GM11168 (cell line): ENCODE measurements at regions not wholly inside any gene's neighbourhood (a gene's known extent, or its start where the extent isn't known, plus 50 kb on each side); places are given as distances from the start of the nearest gene placed in this dataset.

Experiments
- in situ Hi-C: fragments of 300-500 bp; cut with MboI; formaldehyde crosslinking; loops from one replicate; pipeline ENCODE4 v1.12.0; 2022; ENCODE audit warnings: low sequenced_read_pairs; ENCODE audit not compliant: unreplicated experiment

DNA sequence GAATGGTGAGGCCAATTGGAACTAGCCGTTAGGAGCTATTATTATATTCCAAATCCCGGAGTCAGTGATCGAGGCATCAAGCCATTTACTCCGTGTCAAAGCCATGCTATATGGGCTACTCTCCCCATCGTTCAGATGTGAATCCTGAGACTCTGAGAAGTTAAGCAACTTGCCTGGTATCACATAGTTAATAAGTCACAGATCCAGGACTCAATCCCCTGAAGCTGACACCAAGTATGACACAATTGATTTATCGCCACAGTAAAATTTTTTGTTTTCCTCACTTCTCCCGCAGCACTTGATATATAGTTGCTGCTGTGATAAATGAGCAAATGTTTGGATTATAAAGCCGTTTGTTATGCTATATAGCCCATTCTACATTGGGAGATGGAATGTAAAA is 50.8 kb upstream of the TSHZ2 start:
- in situ Hi-C loops: no loop called here

DNA sequence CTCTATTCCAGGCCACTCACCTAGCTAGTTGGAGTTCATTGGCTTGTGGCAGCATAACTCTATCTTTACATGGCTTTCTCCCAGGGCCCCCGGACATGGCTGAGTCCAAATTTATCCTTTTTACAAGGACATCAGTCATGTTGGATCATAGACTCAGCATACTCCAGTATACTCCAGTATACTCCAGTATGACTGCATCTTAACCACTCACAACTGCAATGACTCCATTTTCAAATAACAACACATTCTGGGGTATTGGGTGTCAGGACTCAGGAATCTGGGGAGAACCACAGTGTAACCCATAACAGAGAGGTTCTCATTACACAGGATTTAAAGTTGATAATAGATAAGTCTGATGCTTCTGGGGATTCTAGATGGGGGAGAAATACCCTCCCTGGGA is 53.8 kb upstream of the TSHZ2 start:
- in situ Hi-C loops: no loop called here

DNA sequence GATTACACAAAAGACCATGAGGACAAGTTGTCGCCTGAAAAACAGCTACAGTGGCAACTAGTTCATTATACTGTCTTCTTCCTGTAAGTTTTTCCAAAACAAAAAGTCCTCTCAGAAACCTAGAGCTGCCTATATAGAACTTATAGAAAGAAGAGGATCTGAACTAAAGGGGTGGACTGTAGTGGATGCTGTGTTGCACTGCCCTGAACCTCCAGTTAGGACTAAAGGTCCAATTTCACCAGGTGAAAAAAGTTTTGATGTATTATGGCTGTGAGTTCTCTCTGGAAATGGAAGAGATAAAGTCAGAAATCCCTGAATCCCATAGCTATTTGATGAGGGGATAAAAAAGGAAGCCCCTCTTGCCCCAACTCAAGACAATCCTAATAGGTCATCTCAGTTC is 56.6 kb upstream of the TSHZ2 start:
- in situ Hi-C loops: no loop called here

DNA sequence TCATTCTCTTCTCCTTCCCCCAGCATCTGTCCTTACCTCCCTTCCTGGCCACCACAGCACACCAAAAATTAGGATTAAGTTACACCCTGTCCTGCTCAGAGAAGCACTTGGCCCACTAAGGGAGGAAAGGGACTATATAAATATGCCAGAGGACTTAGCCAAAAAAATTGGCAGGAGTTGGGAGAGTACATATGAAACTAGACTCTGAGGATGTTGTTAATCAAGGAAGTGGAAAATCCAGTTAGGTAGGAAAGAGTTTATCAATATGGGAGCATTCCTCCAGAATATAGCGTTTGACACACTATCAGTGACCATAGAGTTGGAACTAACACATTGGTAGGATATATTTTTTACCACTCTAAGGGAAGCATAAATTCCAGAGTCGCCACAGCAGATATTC is 57.3 kb upstream of the TSHZ2 start:
- in situ Hi-C loops: no loop called here

DNA sequence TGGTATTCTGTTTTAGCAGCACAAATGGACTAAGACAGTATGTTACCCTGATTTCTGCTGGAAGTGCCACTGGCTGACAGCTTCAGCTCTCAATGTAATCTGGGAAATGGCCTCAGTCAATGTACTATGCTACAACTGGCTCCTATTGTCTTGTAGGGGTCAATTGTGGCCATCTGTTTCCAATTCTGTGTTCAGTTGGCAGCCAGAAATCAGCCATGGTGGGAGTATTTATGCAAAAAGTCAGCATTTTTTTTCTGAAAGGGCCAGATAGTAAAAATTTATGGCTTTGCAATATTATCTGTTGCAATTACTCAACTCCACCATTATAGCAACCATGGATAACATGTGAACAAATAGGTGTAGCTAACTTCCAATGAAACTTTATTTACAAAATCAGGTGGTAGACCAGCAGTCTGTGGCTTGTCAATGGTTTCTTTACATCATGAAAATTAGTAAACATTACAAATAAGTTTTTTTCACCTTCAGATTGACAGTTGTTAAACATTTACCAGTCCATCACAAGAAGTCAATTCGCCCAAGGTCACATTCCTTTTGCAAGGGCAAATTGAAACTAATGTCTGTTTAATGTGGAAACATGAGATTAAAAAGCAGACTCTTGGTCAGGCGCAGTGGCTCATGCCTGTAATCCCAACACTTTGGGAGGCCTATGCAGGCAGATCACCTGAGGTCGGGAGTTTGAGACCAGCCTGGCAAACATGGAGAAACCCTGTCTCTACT is 58.3 kb upstream of the TSHZ2 start:
- in situ Hi-C loops: no loop called here

DNA sequence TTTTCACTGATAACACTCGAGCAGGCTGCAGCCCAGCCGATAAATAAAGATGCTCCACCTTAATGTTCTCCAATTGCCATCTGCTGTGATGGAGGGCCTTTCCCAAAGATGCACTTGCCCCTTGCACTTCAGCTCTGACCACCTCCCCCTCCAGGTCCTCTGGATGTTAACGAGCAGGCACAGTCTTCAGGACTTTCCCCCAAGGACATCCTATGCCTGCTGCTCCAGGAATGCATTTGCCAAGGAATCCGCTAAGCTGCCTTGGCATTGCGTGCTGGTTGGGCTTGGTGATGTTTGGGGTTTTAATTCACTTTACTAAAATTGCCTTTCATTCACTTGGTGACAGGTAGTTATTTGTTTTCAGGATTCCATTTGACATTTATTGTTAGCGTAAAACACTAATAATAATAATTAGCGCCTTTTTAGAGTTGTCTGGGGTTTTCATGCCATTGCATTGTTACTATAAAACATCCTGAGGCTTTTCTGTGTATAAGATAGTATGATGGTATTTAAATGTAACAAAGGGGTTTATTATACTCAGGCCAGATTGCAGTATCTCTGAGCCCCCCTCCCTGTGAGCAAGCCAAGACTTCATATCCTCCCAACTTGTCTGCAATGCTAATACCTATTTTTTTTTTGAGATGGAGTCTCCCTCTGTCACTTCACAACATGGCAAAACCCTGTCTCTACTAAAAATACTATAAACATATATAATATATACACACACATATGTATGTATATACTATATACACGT is 66.7 kb upstream of the TSHZ2 start:
- in situ Hi-C loops: no loop called here

DNA sequence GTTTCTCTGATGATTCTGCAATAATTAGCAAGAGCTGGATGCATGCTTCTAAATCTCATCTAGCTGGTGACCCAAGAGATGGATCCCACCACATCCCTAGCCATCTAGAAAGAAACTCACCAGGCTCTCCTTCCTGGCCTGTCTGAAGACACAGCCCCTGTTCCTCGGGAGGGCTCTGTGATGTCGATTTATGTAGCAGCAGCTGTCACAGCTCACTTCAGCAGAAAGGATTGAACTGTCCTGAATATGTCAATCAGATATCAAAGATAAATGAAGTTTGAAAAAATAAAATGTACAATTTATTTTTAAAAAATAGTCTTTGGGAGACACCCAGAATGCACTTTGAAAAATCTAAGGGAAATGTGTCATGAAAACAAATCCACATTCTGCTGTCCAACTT is 67.3 kb upstream of the TSHZ2 start:
- in situ Hi-C loops: no loop called here

DNA sequence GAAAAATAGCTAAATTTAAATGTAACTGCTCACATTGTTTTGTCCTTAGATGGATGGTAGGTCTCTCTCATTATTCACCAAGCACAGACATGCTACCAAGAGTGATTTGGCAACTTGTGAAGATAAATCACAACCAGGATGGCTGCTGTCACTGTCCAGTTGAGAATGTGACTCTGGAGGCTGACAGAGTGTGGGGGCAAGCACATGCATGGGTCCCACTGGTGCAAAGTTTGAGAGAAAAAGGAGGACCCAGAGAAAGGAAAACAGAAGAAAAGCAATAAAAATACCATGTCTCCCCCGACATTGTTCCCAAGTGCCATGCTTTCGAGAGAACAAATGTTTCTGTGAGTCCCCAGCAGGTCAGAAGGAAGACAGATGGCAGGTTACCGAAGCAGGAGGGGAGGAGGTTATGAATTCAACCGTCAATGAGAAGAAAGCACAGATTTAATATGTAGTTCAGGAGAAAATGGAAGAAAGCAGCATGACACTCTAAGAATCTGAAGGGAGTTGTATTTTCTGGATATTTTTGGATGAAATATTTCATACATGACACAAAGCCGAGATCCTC is 73.0 kb upstream of the TSHZ2 start:
- in situ Hi-C loops: no loop called here

DNA sequence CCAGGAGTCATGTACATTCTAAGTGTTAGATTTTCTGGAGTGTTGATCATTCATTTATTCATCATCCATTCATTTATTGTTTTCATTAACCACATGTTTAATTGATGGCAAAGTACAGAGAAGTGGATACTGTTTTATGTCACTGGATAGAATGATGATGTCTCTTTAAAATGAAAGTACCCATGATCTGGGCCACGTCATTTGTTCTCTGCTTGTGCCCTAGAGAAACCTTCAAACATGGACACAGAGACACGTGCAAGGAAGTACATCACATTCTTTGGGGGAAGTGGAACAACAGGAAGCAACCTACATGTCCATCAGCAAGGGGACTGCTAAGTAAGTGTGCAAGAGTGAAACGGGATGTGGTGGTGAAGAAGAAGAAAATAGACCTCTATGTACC is 75.8 kb upstream of the TSHZ2 start:
- in situ Hi-C loops: no loop called here

DNA sequence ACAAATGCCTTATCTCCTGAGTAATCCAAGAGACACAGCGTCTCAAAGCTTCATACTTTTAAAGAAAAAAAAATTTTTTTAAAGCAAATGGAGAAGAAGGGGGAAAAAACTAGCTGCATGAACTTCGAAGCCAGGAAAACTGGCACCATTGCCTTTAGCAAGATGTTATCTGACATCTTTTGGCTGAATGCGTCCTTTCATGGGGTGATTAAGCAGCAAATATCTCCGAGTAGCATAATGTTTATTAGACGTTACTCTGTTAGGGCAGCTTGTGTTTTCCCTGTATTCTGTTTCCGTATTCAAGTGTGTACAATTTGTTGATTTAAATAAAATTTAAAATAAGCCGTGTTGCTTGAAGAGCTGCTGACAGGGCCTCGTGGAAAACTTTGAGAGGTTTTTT is 76.5 kb upstream of the TSHZ2 start:
- in situ Hi-C loops: no loop called here

DNA sequence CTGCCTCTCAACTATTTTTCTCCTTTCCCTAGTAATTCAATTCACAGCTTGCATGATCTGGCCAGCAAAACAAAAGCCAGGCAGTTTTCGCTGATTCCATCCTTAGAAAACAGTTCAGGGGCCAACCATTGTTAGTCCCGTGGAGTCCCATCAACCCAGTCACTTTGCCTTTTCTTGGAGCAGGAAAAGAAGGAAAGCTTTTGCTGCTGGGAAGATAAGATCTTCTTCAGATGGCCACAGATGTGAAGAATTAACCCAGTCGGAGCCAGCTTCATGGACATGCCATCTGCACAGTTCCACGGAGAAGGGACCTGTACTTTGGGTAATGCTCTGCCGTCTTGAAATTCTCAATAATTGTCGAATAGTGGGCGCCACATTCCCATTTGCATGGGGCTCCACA is 76.9 kb upstream of the TSHZ2 start:
- in situ Hi-C loops: no loop called here

DNA sequence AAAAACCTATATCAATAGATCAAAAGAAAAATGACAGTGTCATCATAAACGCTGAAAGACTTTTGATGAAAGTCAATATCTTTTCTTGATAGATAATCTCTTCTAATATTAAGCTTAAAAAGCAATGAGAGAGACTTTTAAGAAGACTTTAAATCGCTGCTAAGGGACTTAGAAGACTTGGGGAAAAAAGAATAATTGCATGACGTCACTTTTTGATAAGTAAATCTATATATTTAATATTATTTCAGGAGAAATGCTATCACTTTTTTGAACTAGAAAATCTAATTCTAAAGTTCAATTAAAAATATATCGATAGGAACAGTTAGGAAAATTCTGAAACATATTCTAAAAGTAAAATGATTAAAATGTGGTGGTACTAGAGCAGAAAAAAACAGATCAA is 78.7 kb upstream of the TSHZ2 start:
- in situ Hi-C loops: no loop called here

DNA sequence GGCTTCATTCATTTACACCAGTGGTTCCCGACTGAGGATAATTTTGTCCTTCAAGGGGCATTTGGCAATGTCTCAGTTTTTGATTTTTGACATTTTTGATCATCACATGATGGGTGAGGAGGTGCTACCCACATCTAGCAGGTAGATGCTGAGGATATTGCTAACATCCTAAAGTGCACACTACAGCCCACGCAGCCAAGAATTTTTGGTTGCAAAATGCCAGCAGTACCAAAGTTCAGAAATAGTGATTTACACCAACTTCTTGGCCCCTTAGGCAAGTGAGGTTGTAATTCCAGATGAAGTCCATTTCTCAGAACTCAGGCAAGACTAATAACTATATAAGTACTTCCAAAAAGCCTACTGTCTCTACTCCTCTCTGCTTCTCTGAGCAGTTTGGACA is 80.1 kb upstream of the TSHZ2 start:
- in situ Hi-C loops: no loop called here

DNA sequence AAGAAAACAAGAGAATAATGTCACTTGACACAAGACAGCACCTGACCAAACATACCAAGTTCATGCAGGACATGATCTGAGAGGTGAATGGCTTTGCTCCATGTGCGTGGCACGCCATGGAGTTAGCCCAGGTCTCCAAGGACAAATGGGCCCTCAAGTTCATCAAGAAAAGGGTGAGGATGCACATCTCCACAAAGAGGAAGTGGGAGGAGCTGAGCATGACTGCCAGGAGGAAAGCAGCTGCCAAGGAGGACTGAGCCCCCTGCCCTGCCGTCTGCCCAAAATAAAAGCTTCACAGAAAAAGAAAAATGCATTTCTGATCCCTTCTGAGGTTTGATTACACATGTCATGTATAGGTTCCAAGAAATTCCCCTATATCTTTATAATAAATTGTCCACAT is 82.0 kb upstream of the TSHZ2 start:
- in situ Hi-C loops: no loop called here

DNA sequence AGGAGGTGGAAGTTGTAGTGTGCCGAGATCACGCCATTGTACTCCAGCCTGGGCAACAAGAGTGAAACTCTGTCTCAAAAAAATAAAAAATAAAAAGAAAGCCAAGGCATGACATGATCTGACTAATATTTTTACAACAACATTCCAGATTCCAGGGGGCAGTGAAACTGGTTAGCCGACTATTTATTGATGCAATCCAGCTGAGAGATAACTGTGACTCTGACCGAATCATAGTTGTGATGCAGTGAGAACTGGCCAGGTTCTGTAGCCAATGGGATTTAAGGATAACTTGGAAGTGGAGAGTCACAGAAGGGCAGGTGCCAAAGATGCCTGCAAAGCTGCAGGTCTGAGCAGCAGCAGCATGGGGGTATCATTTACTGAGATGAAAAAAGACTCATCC is 82.9 kb upstream of the TSHZ2 start:
- in situ Hi-C loops: no loop called here

DNA sequence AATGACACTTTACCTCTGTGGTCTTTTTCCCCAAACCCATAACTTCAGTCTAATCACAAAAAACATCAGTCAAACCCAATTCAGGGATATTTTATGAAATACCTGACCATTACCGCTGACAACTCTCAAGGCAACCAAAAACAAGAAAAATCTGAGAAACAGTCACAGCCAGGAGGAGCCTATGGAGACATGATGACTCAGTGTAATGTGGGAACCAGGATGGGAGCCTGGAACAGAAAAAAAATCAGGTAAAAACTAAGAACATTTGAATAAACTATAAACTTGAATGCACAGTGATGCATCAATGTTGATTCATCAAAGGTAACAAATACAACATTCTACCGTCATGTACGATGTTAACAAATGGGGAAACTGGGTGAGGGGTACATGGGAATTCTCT is 84.1 kb upstream of the TSHZ2 start:
- in situ Hi-C loops: no loop called here

DNA sequence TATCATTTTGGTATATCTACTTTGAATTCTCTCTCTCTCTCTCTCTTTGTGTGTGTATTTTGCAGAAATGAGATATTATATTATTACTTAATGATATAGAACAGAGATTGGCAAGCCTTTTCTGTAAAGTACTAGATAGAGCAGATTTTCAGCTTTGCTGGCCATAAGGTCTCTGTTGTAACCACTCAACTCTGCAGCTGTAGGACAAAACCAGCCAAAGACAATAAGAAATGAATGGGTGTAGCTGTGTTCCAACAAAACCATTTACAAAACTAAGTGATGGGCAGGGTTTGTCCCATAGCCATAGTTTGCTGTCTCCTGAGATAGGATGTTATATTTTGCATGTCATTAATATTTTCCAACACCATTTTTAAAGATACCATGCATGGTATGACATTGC is 91.2 kb upstream of the TSHZ2 start:
- in situ Hi-C loops: no loop called here

DNA sequence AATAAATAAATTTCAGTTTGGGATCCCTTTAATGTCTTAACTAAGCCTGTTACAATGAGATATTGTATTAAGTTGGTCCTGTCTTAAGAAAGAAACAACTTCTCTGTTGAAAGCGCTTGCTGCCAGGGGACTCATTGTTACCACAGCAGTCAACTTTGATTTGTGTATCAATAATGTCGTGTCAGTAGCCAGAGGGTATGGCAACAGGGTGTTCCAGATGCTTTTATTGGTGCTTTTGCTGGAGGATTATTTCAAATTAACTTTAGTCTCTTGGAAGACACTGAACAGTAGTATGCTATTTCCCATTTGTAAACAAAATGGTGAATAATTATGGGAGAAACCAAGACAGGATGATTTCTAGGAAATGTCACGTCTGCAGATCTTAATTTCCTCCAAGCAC is 91.9 kb upstream of the TSHZ2 start:
- in situ Hi-C loops: no loop called here

DNA sequence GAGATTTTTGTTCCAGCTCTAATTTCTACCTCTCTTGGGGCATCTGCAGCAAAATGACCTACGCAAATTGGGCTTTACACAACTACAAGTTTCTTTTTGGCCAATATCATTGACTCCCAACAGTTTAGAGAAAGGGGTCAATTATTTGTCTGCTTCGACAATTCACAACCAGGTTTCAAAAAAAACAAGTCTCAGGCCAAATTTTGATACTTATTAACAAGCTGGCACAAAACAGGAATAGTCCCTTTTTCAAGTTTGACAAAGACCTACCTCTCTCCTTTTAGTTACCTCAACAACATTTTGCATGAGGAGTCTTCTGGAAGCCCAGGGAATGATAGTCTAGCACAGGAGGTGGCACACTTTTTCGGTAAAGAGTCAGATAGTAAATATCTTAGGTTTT is 97.9 kb upstream of the TSHZ2 start:
- in situ Hi-C loops: no loop called here

DNA sequence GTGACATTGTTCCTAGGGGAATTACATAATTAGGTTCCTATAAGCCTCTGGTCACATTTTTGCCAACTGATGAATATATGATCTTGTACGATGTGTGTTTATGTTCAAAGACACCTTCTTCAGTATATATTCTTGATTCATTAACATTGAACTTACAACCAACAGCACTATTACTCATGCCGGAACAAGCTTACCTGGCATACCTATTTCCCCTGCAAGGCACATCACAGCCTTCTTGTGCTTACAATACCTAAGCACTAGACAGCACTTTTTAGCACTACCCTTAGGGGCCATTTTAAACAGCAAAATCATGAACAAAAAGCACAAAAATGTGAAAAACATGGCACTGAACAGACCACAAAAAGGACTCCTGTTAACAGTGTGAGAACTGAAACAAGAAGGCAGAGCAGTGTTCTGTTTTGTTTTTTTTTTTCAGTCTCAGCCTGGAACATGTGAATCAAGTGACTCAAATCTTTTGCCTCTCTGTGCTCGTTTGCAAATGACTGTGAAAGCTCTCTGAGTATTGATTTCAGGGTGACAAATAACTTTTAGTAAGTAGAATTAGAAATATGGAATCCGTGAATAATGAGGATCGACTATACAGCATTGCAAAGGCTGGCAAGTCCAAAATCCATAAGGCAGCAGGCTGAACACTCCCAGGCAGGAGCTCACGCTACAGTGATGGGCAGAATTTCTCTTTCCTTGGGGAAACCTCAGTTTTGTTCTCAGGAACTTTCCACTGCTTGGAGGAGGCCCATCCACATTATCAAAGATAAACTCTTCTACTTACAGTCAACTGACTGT is 102.3 kb upstream of the TSHZ2 start:
- in situ Hi-C loops: no loop called here

DNA sequence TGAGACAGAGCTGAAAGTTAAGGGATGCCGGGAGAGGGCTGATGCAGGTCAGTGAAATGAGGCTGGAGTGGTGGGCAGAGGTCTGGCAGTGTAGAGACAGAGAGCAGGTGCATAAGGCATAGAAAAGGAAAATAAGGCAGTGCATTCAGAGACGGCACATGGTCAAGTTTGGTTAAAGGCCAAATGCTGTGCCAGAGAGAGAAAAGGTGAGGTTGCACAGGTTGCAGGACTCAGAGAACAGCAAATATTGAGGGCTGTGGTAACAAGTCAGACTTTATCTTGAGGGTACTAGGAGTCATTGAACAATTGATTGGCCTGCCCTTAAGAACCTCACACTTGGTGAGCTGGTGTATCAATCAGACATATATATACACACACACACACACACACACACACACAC is 102.9 kb upstream of the TSHZ2 start:
- in situ Hi-C loops: no loop called here
